ENCODE measurements at regions not wholly inside any gene's neighbourhood (a gene's known extent, or its start where the extent isn't known, plus 50 kb on each side); places are given as distances from the start of the nearest gene placed in this dataset.

DNA sequence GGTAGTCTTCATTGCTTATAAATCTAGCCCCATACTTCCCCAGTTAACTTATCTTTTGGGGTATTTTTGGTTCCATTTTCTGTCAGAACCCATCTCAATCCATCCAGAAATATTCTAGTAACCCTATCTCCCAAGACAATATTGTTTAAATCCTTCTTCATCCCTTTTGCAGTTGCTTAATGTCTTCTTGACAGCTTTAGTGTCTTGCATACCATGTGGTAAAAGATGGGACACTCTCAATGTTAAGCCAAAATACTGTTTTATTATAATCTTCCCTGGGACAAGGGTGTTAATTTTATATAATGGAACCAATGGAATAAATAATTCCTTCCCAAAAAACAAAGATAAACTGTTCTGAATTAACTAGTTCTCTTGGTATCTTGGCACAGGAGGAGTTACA, 450.2 kb downstream of the CCER1 start:
- TF ChIP-seq CTCF (IDR thresholded peaks at IDR 0.05; ENCODE audit: low read depth, low read length, poor library complexity, severe bottlenecking) (no peak), EZH2phosphoT487 (IDR thresholded peaks at IDR 0.05; ENCODE audit: borderline replicate concordance, low read length) (no peak)
